Breast epithelium (tissue), 3 donors: ENCODE measurements at regions not wholly inside any gene's neighbourhood (a gene's known extent, or its start where the extent isn't known, plus 50 kb on each side); places are given as distances from the start of the nearest gene placed in this dataset.

ENCODE experiments used
- CTCF ChIP-seq, 3 donors: fragments of 450-650 bp; IDR thresholded peaks; one replicate each; pipeline ENCODE4 v1.5.1; 2016 to 2017; ENCODE audit warnings: antibody characterized with exemption in 3 of 3, mild to moderate bottlenecking in 3 of 3, moderate library complexity in 3 of 3
- POLR2A ChIP-seq: fragments of 450-650 bp; IDR thresholded peaks from one replicate; pipeline ENCODE4 v1.6.1; 2016; ENCODE audit warnings: antibody characterized with exemption, mild to moderate bottlenecking, moderate library complexity
- POLR2AphosphoS5 ChIP-seq, 3 donors: sonication (generic); formaldehyde crosslinking; IDR thresholded peaks; one replicate each; pipeline ENCODE4 v1.6.1; 2017; ENCODE audit warnings: antibody characterized with exemption in 3 of 3

- TF ChIP-seq POLR2A (no peak), CTCF (IDR thresholded peaks at IDR 0.05) (no peak), POLR2AphosphoS5 (IDR thresholded peaks at IDR 0.05) (no peak)
Measured at GRCh38 chr11:110786226-110786902, 74.1 kb upstream of the ARHGAP20 start.
